Smooth muscle cell (in vitro differentiated cells): ENCODE measurements at regions not wholly inside any gene's neighbourhood (a gene's known extent, or its start where the extent isn't known, plus 50 kb on each side); places are given as distances from the start of the nearest gene placed in this dataset.

Experiments
- DNase-seq: peaks from one replicate; lab custom pipeline; 2025; ENCODE audit not compliant: unreplicated experiment; lab: John Stamatoyannopoulos, UW
- H2AFZ ChIP-seq: fragments of 200-600 bp; sonication (generic); 2 replicates; pipeline ENCODE4 v1.6.0; 2016; ENCODE audit warnings: antibody characterized with exemption, low read depth, mild to moderate bottlenecking
- H3F3A ChIP-seq: fragments of 200-600 bp; sonication (generic); 2 replicates; pipeline ENCODE4 v1.6.0; 2017; ENCODE audit warnings: antibody characterized with exemption, low read depth
- H3K27ac ChIP-seq: fragments of 200-600 bp; sonication (generic); 2 replicates; pipeline ENCODE4 v1.5.1; 2016; ENCODE audit warnings: low read depth, mild to moderate bottlenecking
- H3K27me3 ChIP-seq: fragments of 200-600 bp; sonication (generic); 2 replicates; pipeline ENCODE4 v1.6.1; 2016; ENCODE audit warnings: low read depth, mild to moderate bottlenecking
- H3K36me3 ChIP-seq: fragments of 200-600 bp; sonication (generic); 2 replicates; pipeline ENCODE4 v1.5.1; 2016; ENCODE audit warnings: low read depth
- H3K4me1 ChIP-seq: fragments of 200-600 bp; sonication (generic); 2 replicates; pipeline ENCODE4 v1.5.1; 2016; ENCODE audit warnings: low read depth
- H3K4me2 ChIP-seq: fragments of 200-600 bp; sonication (generic); 2 replicates; pipeline ENCODE4 v1.6.0; 2016; ENCODE audit warnings: mild to moderate bottlenecking
- H3K4me3 ChIP-seq: fragments of 200-600 bp; sonication (generic); 2 replicates; pipeline ENCODE4 v1.5.1; 2016; ENCODE audit warnings: mild to moderate bottlenecking
- H3K79me2 ChIP-seq: fragments of 200-600 bp; sonication (generic); 2 replicates; pipeline ENCODE4 v1.6.0; 2016; ENCODE audit warnings: low read depth, mild to moderate bottlenecking
- H3K9ac ChIP-seq: fragments of 200-600 bp; sonication (generic); 2 replicates; pipeline ENCODE4 v1.6.0; 2016; ENCODE audit warnings: low read depth
- H3K9me3 ChIP-seq: fragments of 200-600 bp; sonication (generic); replicated peaks from 2 replicates; pipeline ENCODE4 v1.5.1; 2016; ENCODE audit warnings: low read depth
- H4K20me1 ChIP-seq: fragments of 200-600 bp; sonication (generic); 2 replicates; pipeline ENCODE4 v1.6.0; 2016; ENCODE audit warnings: low read depth
- CTCF ChIP-seq: fragments of 200-600 bp; sonication (generic); IDR thresholded peaks from 2 replicates; pipeline ENCODE4 v1.5.1; 2017; ENCODE audit warnings: borderline replicate concordance, mild to moderate bottlenecking, antibody characterized with exemption; ENCODE audit not compliant: insufficient read depth, poor library complexity, severe bottlenecking
- WGBS: methylation state at CpG from one replicate; pipeline ENCODE4 v1.1.7; 2016; ENCODE audit warnings: low lambda C conversion rate; 5-methylcytosine and 5-hydroxymethylcytosine counted together

- WGBS, result 79% methylated on average over 4 of the region's 4 CpGs
- H3K9me3 ChIP-seq, result no peaks in the 10 kb centered on the region
Observed at GRCh38 chr13:76542176-76542575, 344.0 kb downstream of the KCTD12 start.

GRCh38 chr13:76538004-76538403, 348.2 kb downstream of the KCTD12 start:
- no peak for TF ChIP-seq CTCF
- H2AFZ ChIP-seq, result no peak overlapping the region
- no peak overlapping the region for H3K4me3 ChIP-seq
- DNase-seq, result no peak
- no peaks in the 10 kb centered on the region for H3F3A ChIP-seq
- no peaks in the 10 kb centered on the region for H3K79me2 ChIP-seq
- 74% methylated on average over 3 of the region's 3 CpGs for WGBS
- no peak overlapping the region for H3K9ac ChIP-seq
- no peak overlapping the region for H3K4me2 ChIP-seq
- no peaks in the 10 kb centered on the region for H4K20me1 ChIP-seq
- no peak overlapping the region for H3K27ac ChIP-seq
- no peaks in the 10 kb centered on the region for H3K27me3 ChIP-seq
- no peaks in the 10 kb centered on the region for H3K36me3 ChIP-seq
- H3K4me1 ChIP-seq, result no peaks in the 10 kb centered on the region
- no peaks in the 10 kb centered on the region for H3K9me3 ChIP-seq

More at GRCh38 chr13:76542176-76542575, 344.0 kb downstream of the KCTD12 start:
- H3F3A ChIP-seq, result no peaks in the 10 kb centered on the region
- no peaks in the 10 kb centered on the region for H3K36me3 ChIP-seq
- H3K79me2 ChIP-seq, result no peaks in the 10 kb centered on the region
- H3K27me3 ChIP-seq, result no peaks in the 10 kb centered on the region
- no peaks in the 10 kb centered on the region for H4K20me1 ChIP-seq
- H3K4me2 ChIP-seq, result no peak overlapping the region
- H3K4me1 ChIP-seq, result no peaks in the 10 kb centered on the region
- no peak for TF ChIP-seq CTCF
- DNase-seq, result no peak
- no peak overlapping the region for H3K9ac ChIP-seq
- no peak overlapping the region for H2AFZ ChIP-seq
- no peak overlapping the region for H3K4me3 ChIP-seq
- no peak overlapping the region for H3K27ac ChIP-seq

- Histone ChIP-seq H3K79me2 (no peaks in the 10 kb centered on the region), H3K9ac (no peak overlapping the region), H3K4me2 (no peak overlapping the region), H3K36me3 (no peaks in the 10 kb centered on the region), H3K27ac (no peak overlapping the region), H4K20me1 (no peaks in the 10 kb centered on the region), H3F3A (no peaks in the 10 kb centered on the region), H2AFZ (peak overlapping the region; percentile 36), H3K4me1 (no peaks in the 10 kb centered on the region), H3K27me3 (no peaks in the 10 kb centered on the region), H3K4me3 (no peak overlapping the region), H3K9me3 (no peaks in the 10 kb centered on the region)
- 76% methylated on average over 2 of the region's 2 CpGs for WGBS
- DNase-seq, result no peak
- no peak for TF ChIP-seq CTCF
Observed at GRCh38 chr13:76533251-76533650, 353.0 kb downstream of the KCTD12 start.

GRCh38 chr13:76527041-76527440, 359.2 kb downstream of the KCTD12 start:
- H3K4me3 ChIP-seq, result no peak overlapping the region
- H4K20me1 ChIP-seq, result no peaks in the 10 kb centered on the region
- H3K9me3 ChIP-seq, result no peaks in the 10 kb centered on the region
- TF ChIP-seq CTCF, result no peak
- H3K79me2 ChIP-seq, result no peaks in the 10 kb centered on the region
- no peaks in the 10 kb centered on the region for H3K36me3 ChIP-seq
- H3K9ac ChIP-seq, result no peak overlapping the region
- no peak for DNase-seq
- no peaks in the 10 kb centered on the region for H3K4me1 ChIP-seq
- H3K27me3 ChIP-seq, result no peaks in the 10 kb centered on the region
- no peaks in the 10 kb centered on the region for H3F3A ChIP-seq
- no peak overlapping the region for H3K4me2 ChIP-seq
- H2AFZ ChIP-seq, result no peak overlapping the region
- no peak overlapping the region for H3K27ac ChIP-seq
